ENCODE measurements at regions not wholly inside any gene's neighbourhood (a gene's known extent, or its start where the extent isn't known, plus 50 kb on each side); places are given as distances from the start of the nearest gene placed in this dataset.

- TF ChIP-seq REST (IDR thresholded peaks at IDR 0.05; ENCODE audit: insufficient read depth in 1 of 2, low read depth in 2 of 2, low read length in 2 of 2) (no peak), FOXP2 (optimal IDR thresholded peaks at IDR 0.05; ENCODE audit: borderline replicate concordance, extremely low read depth, extremely low read length, insufficient read depth) (no peak), POLR2AphosphoS5 (IDR thresholded peaks at IDR 0.05; ENCODE audit: low read depth, low read length) (no peak), SIN3A (IDR thresholded peaks at IDR 0.05; ENCODE audit: borderline replicate concordance, insufficient read depth, low read length) (no peak)
These were observed 348.4 kb upstream of the KLHL29 start for GRCh38 chr2:23036629-23037028.

Data from PFSK-1 (cell line).